Activated CD4-positive, alpha-beta T cell treated with anti-CD3 and anti-CD28 coated beads, Interleukin-2, amount 50 U/mL, for 1 hour (primary cell): ENCODE measurements at regions not wholly inside any gene's neighbourhood (a gene's known extent, or its start where the extent isn't known, plus 50 kb on each side); places are given as distances from the start of the nearest gene placed in this dataset.
"Not testable (repeated sequence)": the region's sequence is repeated elsewhere in the genome, so short reads cannot be mapped to it uniquely, and the experiment has no call there.

Source experiments
- DNase-seq: peaks from one replicate; pipeline ENCODE4 v3.0.0-alpha.2; 2020

GRCh38 chrY:12212394-12212793 is 488.6 kb upstream of the USP9Y start:
- DNase-seq = no peak

GRCh38 chrY:12215564-12216022 is 485.4 kb upstream of the USP9Y start:
- DNase-seq = no peak

- DNase-seq = no peak
Measured at GRCh38 chrY:12230921-12231320, 470.1 kb upstream of the USP9Y start.

- DNase-seq = no peak
Measured at GRCh38 chrY:12236399-12236798, 464.6 kb upstream of the USP9Y start.

GRCh38 chrY:12240326-12240725 is 460.7 kb upstream of the USP9Y start:
- not testable (repeated sequence) for DNase-seq

GRCh38 chrY:12244146-12244545 is 456.9 kb upstream of the USP9Y start:
- no peak for DNase-seq

GRCh38 chrY:12253756-12254155 is 447.3 kb upstream of the USP9Y start:
- no peak for DNase-seq

GRCh38 chrY:12271162-12271561 is 429.9 kb upstream of the USP9Y start:
- DNase-seq = no peak

GRCh38 chrY:12285608-12286007 is 415.4 kb upstream of the USP9Y start:
- DNase-seq = no peak

- no peak for DNase-seq
Measured at GRCh38 chrY:12288919-12289318, 412.1 kb upstream of the USP9Y start.

- DNase-seq = no peak
Measured at GRCh38 chrY:12289415-12289814, 411.6 kb upstream of the USP9Y start.

- DNase-seq = no peak
Measured at GRCh38 chrY:12292542-12292941, 408.5 kb upstream of the USP9Y start.

GRCh38 chrY:12296460-12296859 is 404.6 kb upstream of the USP9Y start:
- no peak for DNase-seq

GRCh38 chrY:12299796-12300195 is 401.2 kb upstream of the USP9Y start:
- DNase-seq = not testable (repeated sequence)

GRCh38 chrY:12303464-12303863 is 397.6 kb upstream of the USP9Y start:
- no peak for DNase-seq

- DNase-seq = no peak
Measured at GRCh38 chrY:12305456-12305855, 395.6 kb upstream of the USP9Y start.

- DNase-seq = peak; percentile 1
Measured at GRCh38 chrY:12309212-12309611, 391.8 kb upstream of the USP9Y start.

- DNase-seq = no peak
Measured at GRCh38 chrY:12310832-12311231, 390.2 kb upstream of the USP9Y start.

GRCh38 chrY:12327751-12328150 is 373.3 kb upstream of the USP9Y start:
- no peak for DNase-seq

GRCh38 chrY:12331917-12332316 is 369.1 kb upstream of the USP9Y start:
- DNase-seq = not testable (repeated sequence)

- DNase-seq = no peak
Measured at GRCh38 chrY:12343211-12343610, 357.8 kb upstream of the USP9Y start.

- no peak for DNase-seq
Measured at GRCh38 chrY:12348181-12348580, 352.9 kb upstream of the USP9Y start.

GRCh38 chrY:12357204-12357603 is 343.8 kb upstream of the USP9Y start:
- DNase-seq = no peak

- DNase-seq = no peak
Measured at GRCh38 chrY:12357655-12358054, 343.4 kb upstream of the USP9Y start.

- DNase-seq = no peak
Measured at GRCh38 chrY:12358337-12358736, 342.7 kb upstream of the USP9Y start.

- DNase-seq = no peak
Measured at GRCh38 chrY:12359867-12360266, 341.2 kb upstream of the USP9Y start.
